Osteocyte (in vitro differentiated cells): ENCODE measurements at regions not wholly inside any gene's neighbourhood (a gene's known extent, or its start where the extent isn't known, plus 50 kb on each side); places are given as distances from the start of the nearest gene placed in this dataset.

Source experiments
- DNase-seq: peaks from one replicate; pipeline ENCODE4 v3.0.0; 2021; ENCODE audit warnings: mixed read lengths; ENCODE audit not compliant: unreplicated experiment; ENCODE audit errors: extremely low spot score
- H3K27ac Mint-ChIP-seq: one replicate; pipeline ENCODE4 v1.8.0; 2021; ENCODE audit warnings: mild to moderate bottlenecking, mixed read lengths; ENCODE audit not compliant: unreplicated experiment
- H3K27me3 Mint-ChIP-seq: one replicate; pipeline ENCODE4 v1.8.0; 2021; ENCODE audit warnings: mixed read lengths; ENCODE audit not compliant: unreplicated experiment
- H3K36me3 Mint-ChIP-seq: one replicate; pipeline ENCODE4 v1.8.0; 2021; ENCODE audit warnings: mixed read lengths; ENCODE audit not compliant: unreplicated experiment
- H3K4me1 Mint-ChIP-seq: one replicate; pipeline ENCODE4 v1.8.0; 2021; ENCODE audit warnings: mixed read lengths; ENCODE audit not compliant: unreplicated experiment
- H3K4me3 Mint-ChIP-seq: one replicate; pipeline ENCODE4 v1.8.0; 2021; ENCODE audit warnings: mild to moderate bottlenecking, moderate library complexity, mixed read lengths; ENCODE audit not compliant: unreplicated experiment
- H3K9me3 Mint-ChIP-seq: one replicate; pipeline ENCODE4 v1.8.0; 2021; ENCODE audit warnings: mixed read lengths; ENCODE audit not compliant: unreplicated experiment
- CTCF ChIP-seq: fragments of 200-600 bp; sonication (generic); IDR thresholded peaks from 2 replicates; pipeline ENCODE4 v1.5.0; 2021; ENCODE audit warnings: antibody characterized with exemption, mild to moderate bottlenecking, moderate library complexity

GRCh38 chr11:95367726-95368125 lies 136.7 kb upstream of the SESN3 start:
- no peak overlapping the region for H3K27ac Mint-ChIP-seq

GRCh38 chr11:95365348-95365747 lies 134.3 kb upstream of the SESN3 start:
- Mint-ChIP-seq H3K4me1 (peaks cover 27% of the 10 kb centered on the region), H3K27ac (peak overlapping the region; percentile 5), H3K9me3 (no peaks in the 10 kb centered on the region), H3K27me3 (peaks cover 14% of the 10 kb centered on the region), H3K4me3 (no peak overlapping the region), H3K36me3 (peaks cover 1% of the 10 kb centered on the region)
- TF ChIP-seq CTCF: no peak
- no peak for DNase-seq

More at GRCh38 chr11:95367726-95368125, 136.7 kb upstream of the SESN3 start:
- Mint-ChIP-seq H3K4me3 (no peak overlapping the region), H3K27me3 (peaks cover 18% of the 10 kb centered on the region), H3K9me3 (no peaks in the 10 kb centered on the region), H3K36me3 (peaks cover 1% of the 10 kb centered on the region), H3K4me1 (peaks cover 30% of the 10 kb centered on the region)
- TF ChIP-seq CTCF: no peak
- no peak for DNase-seq

GRCh38 chr11:95364324-95365295 lies 133.6 kb upstream of the SESN3 start:
- no peak for TF ChIP-seq CTCF
- no peaks in the 10 kb centered on the region for H3K9me3 Mint-ChIP-seq
- H3K4me3 Mint-ChIP-seq: no peak overlapping the region
- peak overlapping the region; percentile 35 for H3K27ac Mint-ChIP-seq
- no peaks in the 10 kb centered on the region for H3K36me3 Mint-ChIP-seq
- H3K27me3 Mint-ChIP-seq: peaks cover 8% of the 10 kb centered on the region
- no peak for DNase-seq
- H3K4me1 Mint-ChIP-seq: peaks cover 27% of the 10 kb centered on the region

- Mint-ChIP-seq H3K4me1 (peaks cover 36% of the 10 kb centered on the region), H3K4me3 (no peak overlapping the region), H3K36me3 (no peaks in the 10 kb centered on the region), H3K9me3 (no peaks in the 10 kb centered on the region), H3K27ac (no peak overlapping the region), H3K27me3 (no peaks in the 10 kb centered on the region)
- DNase-seq: no peak
- no peak for TF ChIP-seq CTCF
Observed at GRCh38 chr11:95363708-95364107, 132.7 kb upstream of the SESN3 start.

GRCh38 chr11:95363164-95363563 lies 132.2 kb upstream of the SESN3 start:
- Mint-ChIP-seq H3K27me3 (no peaks in the 10 kb centered on the region), H3K4me1 (peaks cover 39% of the 10 kb centered on the region), H3K9me3 (no peaks in the 10 kb centered on the region), H3K4me3 (no peak overlapping the region), H3K36me3 (no peaks in the 10 kb centered on the region), H3K27ac (no peak overlapping the region)
- no peak for DNase-seq
- TF ChIP-seq CTCF: no peak
